ENCODE measurements at regions not wholly inside any gene's neighbourhood (a gene's known extent, or its start where the extent isn't known, plus 50 kb on each side); places are given as distances from the start of the nearest gene placed in this dataset.

GRCh38 chr1:230010603-230011332 lies 56.3 kb upstream of the GALNT2 start:
- DNase-seq = no peak

GRCh38 chr1:230011333-230012092 lies 55.5 kb upstream of the GALNT2 start:
- DNase-seq = no peak

- DNase-seq = no peak
Measured at GRCh38 chr1:230012093-230012393, 55.0 kb upstream of the GALNT2 start.

GRCh38 chr1:230012741-230013140 lies 54.3 kb upstream of the GALNT2 start:
- DNase-seq = no peak

- no peak for DNase-seq
Measured at GRCh38 chr1:230016159-230016558, 50.9 kb upstream of the GALNT2 start.
